IMR-90 (cell line): ENCODE measurements at regions not wholly inside any gene's neighbourhood (a gene's known extent, or its start where the extent isn't known, plus 50 kb on each side); places are given as distances from the start of the nearest gene placed in this dataset.
A peak's percentile ranks its signal among the peaks of the same experiment; 100 is the strongest.

Experiments used
- ATAC-seq: fragments of 200-7000 bp; cut with Tn5 transposase; 2 replicates; pipeline ENCODE4 v1.9.1; 2020; ENCODE audit warnings: low read depth, mild to moderate bottlenecking, moderate library complexity
- BruUV-seq: library from RNA; stranded (reverse); fragments of 400-500 nt; replicated peaks from 2 replicates; lab custom pipeline; 2021; lab: Mats Ljungman, UMichigan
- CTCF ChIA-PET: fragments of 300-600 bp; formaldehyde crosslinking; extraction: SDS; loops from one replicate; lab custom pipeline; 2021; ENCODE audit warnings: antibody characterized with exemption; lab: Yijun Ruan, JAX
- POLR2A ChIA-PET: fragments of 300-600 bp; sonication (Branson Sonifier 250); formaldehyde crosslinking; loops from one replicate; lab custom pipeline; 2022; ENCODE audit warnings: antibody characterized with exemption; ENCODE audit not compliant: unreplicated experiment; lab: Charles Lee
- DNase-seq: peaks from one replicate; pipeline ENCODE4 v3.0.0; 2013
- H2AFZ ChIP-seq: replicated peaks from 2 replicates; pipeline ENCODE3; 2013; ENCODE audit warnings: low read length, mild to moderate bottlenecking; ENCODE audit not compliant: poor library complexity
- H2AK5ac ChIP-seq: 2 replicates; pipeline ENCODE4 v1.6.1; 2013; ENCODE audit warnings: low read depth, low read length, inconsistent platforms
- H2AK9ac ChIP-seq: replicated peaks from 2 replicates; pipeline ENCODE3; 2013; ENCODE audit warnings: mild to moderate bottlenecking, low read depth, low read length, moderate library complexity; ENCODE audit not compliant: poor library complexity
- H2BK120ac ChIP-seq: 2 replicates; pipeline ENCODE4 v1.6.1; 2013; ENCODE audit warnings: low read depth, low read length, inconsistent platforms
- H2BK15ac ChIP-seq: 3 replicates; pipeline ENCODE4 v1.6.1; 2013; ENCODE audit warnings: low read depth, low read length, inconsistent platforms
- H2BK20ac ChIP-seq: 2 replicates; pipeline ENCODE4 v1.6.1; 2013; ENCODE audit warnings: low read depth, mild to moderate bottlenecking, inconsistent platforms, low read length, moderate library complexity
- H2BK5ac ChIP-seq: 2 replicates; pipeline ENCODE4 v1.6.1; 2013; ENCODE audit warnings: mild to moderate bottlenecking, low read depth, low read length, inconsistent platforms; ENCODE audit not compliant: poor library complexity, severe bottlenecking
- H3K14ac ChIP-seq: replicated peaks from 2 replicates; pipeline ENCODE4 v1.6.1; 2013; ENCODE audit warnings: low read depth, low read length, inconsistent platforms
- H3K18ac ChIP-seq: 2 replicates; pipeline ENCODE4 v1.6.1; 2013; ENCODE audit warnings: low read depth, low read length, control low read depth
- H3K23ac ChIP-seq: 2 replicates; pipeline ENCODE4 v1.6.1; 2013; ENCODE audit warnings: low read depth, low read length, inconsistent platforms
- H3K27ac ChIP-seq: 2 replicates; pipeline ENCODE4 v1.5.1; 2013; ENCODE audit warnings: mild to moderate bottlenecking, control low read depth, low read length; ENCODE audit not compliant: insufficient read depth
- H3K27me3 ChIP-seq: 2 replicates; pipeline ENCODE4 v1.6.1; 2013; ENCODE audit warnings: low read length; ENCODE audit not compliant: control insufficient read depth, insufficient read depth
- H3K36me3 ChIP-seq: 2 replicates; pipeline ENCODE4 v1.6.1; 2013; ENCODE audit warnings: low read length, mixed read lengths; ENCODE audit not compliant: control insufficient read depth, insufficient read depth
- H3K4ac ChIP-seq: 2 replicates; pipeline ENCODE4 v1.6.1; 2013; ENCODE audit warnings: low read depth, low read length, inconsistent platforms
- H3K4me1 ChIP-seq: 2 replicates; pipeline ENCODE4 v1.6.1; 2013; ENCODE audit warnings: low read length, mixed read lengths; ENCODE audit not compliant: control insufficient read depth, insufficient read depth
- H3K4me2 ChIP-seq: 2 replicates; pipeline ENCODE4 v1.6.1; 2013; ENCODE audit warnings: low read depth, mild to moderate bottlenecking, control low read depth, low read length, moderate library complexity
- H3K4me3 ChIP-seq: 2 replicates; pipeline ENCODE4 v1.5.1; 2013; ENCODE audit warnings: low read depth, mild to moderate bottlenecking, control low read depth, low read length, moderate library complexity; ENCODE audit not compliant: insufficient read depth
- H3K56ac ChIP-seq: 2 replicates; pipeline ENCODE4 v1.6.1; 2013; ENCODE audit warnings: low read length, inconsistent platforms; ENCODE audit not compliant: insufficient read depth; ENCODE audit errors: extremely low read depth
- H3K79me1 ChIP-seq, 2 experiments: 2 replicates each; pipeline ENCODE4 v1.6.1; 2013; ENCODE audit warnings: low read length in 2 of 2, inconsistent platforms in 1 of 2, low read depth in 1 of 2
- H3K9ac ChIP-seq: 2 replicates; pipeline ENCODE4 v1.6.1; 2013; ENCODE audit warnings: low read depth, low read length, control low read depth
- H3K9me1 ChIP-seq: 2 replicates; pipeline ENCODE4 v1.6.1; 2013; ENCODE audit warnings: low read length, inconsistent platforms; ENCODE audit not compliant: insufficient read depth
- H3K9me3 ChIP-seq: 2 replicates; pipeline ENCODE4 v1.6.1; 2013; ENCODE audit warnings: low read length; ENCODE audit not compliant: control insufficient read depth, insufficient read depth
- H4K20me1 ChIP-seq: 2 replicates; pipeline ENCODE4 v1.6.1; 2013; ENCODE audit warnings: low read length, inconsistent platforms; ENCODE audit not compliant: insufficient read depth
- H4K5ac ChIP-seq: 2 replicates; pipeline ENCODE4 v1.6.1; 2013; ENCODE audit warnings: mild to moderate bottlenecking, low read depth, low read length, control low read depth
- H4K8ac ChIP-seq, 2 experiments: 2 replicates each; pipeline ENCODE4 v1.6.1; 2013; ENCODE audit warnings: low read depth in 2 of 2, low read length in 2 of 2, control low read depth in 1 of 2, inconsistent platforms in 1 of 2
- H4K91ac ChIP-seq: 2 replicates; pipeline ENCODE4 v1.6.1; 2013; ENCODE audit warnings: low read depth, low read length, inconsistent platforms; ENCODE audit not compliant: insufficient read depth
- BHLHE40 ChIP-seq: fragments of 150-350 bp; IDR thresholded peaks from 2 replicates; pipeline ENCODE4 v1.6.1; 2016; ENCODE audit warnings: mild to moderate bottlenecking, low read depth, low read length
- CEBPB ChIP-seq: IDR thresholded peaks from 2 replicates; pipeline ENCODE4 v1.6.1; 2012; ENCODE audit warnings: low read depth, low read length, improper control_type of control experiment
- CHD1 ChIP-seq: IDR thresholded peaks from 2 replicates; pipeline ENCODE4 v1.6.1; 2012; ENCODE audit warnings: low read depth, low read length, improper control_type of control experiment
- ELK1 ChIP-seq: fragments of 150-350 bp; IDR thresholded peaks from 2 replicates; pipeline ENCODE4 v1.6.1; 2016; ENCODE audit warnings: low read depth, mild to moderate bottlenecking, low read length, moderate library complexity, borderline replicate concordance
- FOS ChIP-seq: fragments of 150-350 bp; IDR thresholded peaks from 2 replicates; pipeline ENCODE4 v1.6.1; 2016; ENCODE audit warnings: low read depth, low read length
- MAFK ChIP-seq: IDR thresholded peaks from 2 replicates; pipeline ENCODE4 v1.6.1; 2012; ENCODE audit warnings: low read depth, low read length, improper control_type of control experiment
- MAZ ChIP-seq: IDR thresholded peaks from 2 replicates; pipeline ENCODE4 v1.6.1; 2012; ENCODE audit warnings: low read depth, mild to moderate bottlenecking, low read length, improper control_type of control experiment, moderate library complexity, borderline replicate concordance
- NFE2L2 ChIP-seq: fragments of 150-350 bp; IDR thresholded peaks from 2 replicates; pipeline ENCODE4 v1.6.1; 2016; ENCODE audit warnings: low read depth, mild to moderate bottlenecking, low read length
- POLR2A ChIP-seq: IDR thresholded peaks from 2 replicates; pipeline ENCODE4 v1.6.1; 2012; ENCODE audit warnings: mild to moderate bottlenecking, low read depth, low read length
- RAD21 ChIP-seq: IDR thresholded peaks from 2 replicates; pipeline ENCODE4 v1.6.1; 2012; ENCODE audit warnings: low read length, improper control_type of control experiment
- RCOR1 ChIP-seq: IDR thresholded peaks from 2 replicates; pipeline ENCODE4 v1.6.1; 2012; ENCODE audit warnings: mild to moderate bottlenecking, low read length, improper control_type of control experiment; ENCODE audit not compliant: insufficient replicate concordance
- SMC3 ChIP-seq: fragments of 150-350 bp; IDR thresholded peaks from 2 replicates; pipeline ENCODE4 v1.6.1; 2016; ENCODE audit warnings: low read depth, mild to moderate bottlenecking, antibody characterized with exemption, low read length, moderate library complexity
- USF2 ChIP-seq: fragments of 150-350 bp; IDR thresholded peaks from 2 replicates; pipeline ENCODE4 v1.6.1; 2017; ENCODE audit warnings: mild to moderate bottlenecking, antibody characterized with exemption, low read length, low read depth
- WGBS, 2 experiments: methylation state at CpG; one replicate each; pipeline versions ENCODE4 v1.1.5 to v1.1.7; 2013; ENCODE audit warnings: missing lambda C conversion rate in 2 of 2; ENCODE audit not compliant: insufficient read length in 1 of 2; ENCODE audit errors: extremely low coverage in 2 of 2; 5-methylcytosine and 5-hydroxymethylcytosine counted together
- dilution Hi-C: fragments of 300-500 bp; cut with HindIII; formaldehyde crosslinking; loops from one replicate; pipeline ENCODE4 v1.14.3; 2018; ENCODE audit warnings: low sequenced_read_pairs; ENCODE audit not compliant: unreplicated experiment
- in situ Hi-C: fragments of 300-500 bp; cut with MboI; formaldehyde crosslinking; loops from 3 replicates; pipeline ENCODE4 v1.14.3; 2019; ENCODE audit warnings: low sequenced_read_pairs, inconsistent platforms, mixed read lengths
- intact Hi-C: fragments of 100-400 bp; cut with micrococcal nuclease; formaldehyde crosslinking; loops from 2 replicates; pipeline ENCODE4 v1.10.0; 2022

DNA sequence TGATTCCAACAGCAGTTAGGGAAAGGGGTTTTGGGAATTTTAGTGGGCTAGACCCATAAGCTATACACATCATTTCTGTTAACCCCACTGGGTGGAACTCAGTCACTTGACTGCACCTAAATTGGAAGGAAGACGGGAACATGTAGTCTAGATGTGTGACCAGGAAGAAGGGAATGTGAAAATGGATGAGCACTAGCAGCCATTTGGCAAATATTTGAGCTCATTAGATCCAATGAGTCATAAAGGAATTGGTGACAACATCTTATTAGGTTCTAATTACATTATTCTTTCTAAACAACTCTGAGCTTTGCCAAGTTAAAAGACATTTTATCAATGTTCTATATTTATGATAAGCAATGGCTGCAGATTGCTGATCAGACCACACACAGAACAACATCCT lies 400.6 kb downstream of the IRS1 start:
- Histone ChIP-seq H2BK5ac (no peak overlapping the region), H4K5ac (no peak overlapping the region), H3K79me1 (no peaks in the 10 kb centered on the region), H3K4me3 (no peak overlapping the region), H3K4me1 (no peaks in the 10 kb centered on the region), H3K9me3 (no peaks in the 10 kb centered on the region), H2AFZ (no peak overlapping the region), H3K14ac (0 out of 2 replicates have a peak overlapping the region, but pooled peaks have one; percentile 39), H3K4me2 (no peak overlapping the region), H3K27ac (no peak overlapping the region), H2AK5ac (0 out of 2 replicates have a peak overlapping the region, but pooled peaks have one; percentile 25), H3K23ac (no peak overlapping the region), H3K36me3 (no peaks in the 10 kb centered on the region), H2BK120ac (no peak overlapping the region), H3K4ac (no peak overlapping the region), H3K27me3 (no peaks in the 10 kb centered on the region), H4K20me1 (no peaks in the 10 kb centered on the region), H2AK9ac (no peak overlapping the region), H3K9ac (no peak overlapping the region), H3K56ac (no peak overlapping the region), H2BK15ac (no peak overlapping the region), H4K91ac (no peak overlapping the region; the same call in 1 of the 2 replicates), H4K8ac (no peak overlapping the region), H3K9me1 (no peaks in the 10 kb centered on the region; the same call in 1 of the 2 replicates), H3K18ac (0 out of 2 replicates have a peak overlapping the region, but pooled peaks have one; percentile 45), H2BK20ac (no peak overlapping the region)
- ChIA-PET POLR2A (no interaction called here), CTCF (no interaction called here)
- no TSS peak for BruUV-seq
- no CpG with 5 or more reads among the region's 1 CpG for whole genome bisulfite sequencing, 2 experiments
- in situ Hi-C loops, result no loop called here
- dilution Hi-C loops, result no loop called here
- TF ChIP-seq CHD1, result no peak
- no peak for TF ChIP-seq POLR2A
- no peak for TF ChIP-seq USF2
- TF ChIP-seq NFE2L2, result no peak
- no peak for TF ChIP-seq CEBPB
- no peak for TF ChIP-seq ELK1
- no peak for TF ChIP-seq SMC3
- no peak for TF ChIP-seq RCOR1
- no peak for TF ChIP-seq MAZ
- no peak for TF ChIP-seq RAD21
- no peak for TF ChIP-seq BHLHE40
- TF ChIP-seq MAFK, result no peak
- no peak for TF ChIP-seq FOS
- ATAC-seq (no peak), DNase-seq (no peak)
- intact Hi-C loops, result loop anchor here (5.0 kb wide), 1 partner anchor 107 kb away; no protein-coding TSS in a partner anchor
